Renal pelvis (tissue), 1 donor: ENCODE measurements at regions not wholly inside any gene's neighbourhood (a gene's known extent, or its start where the extent isn't known, plus 50 kb on each side); places are given as distances from the start of the nearest gene placed in this dataset.
"Not testable (repeated sequence)": the region's sequence is repeated elsewhere in the genome, so short reads cannot be mapped to it uniquely, and the experiment has no call there.

Experiments used
- DNase-seq: peaks from one replicate; pipeline ENCODE4 v3.0.0-alpha.2; 2013

DNA sequence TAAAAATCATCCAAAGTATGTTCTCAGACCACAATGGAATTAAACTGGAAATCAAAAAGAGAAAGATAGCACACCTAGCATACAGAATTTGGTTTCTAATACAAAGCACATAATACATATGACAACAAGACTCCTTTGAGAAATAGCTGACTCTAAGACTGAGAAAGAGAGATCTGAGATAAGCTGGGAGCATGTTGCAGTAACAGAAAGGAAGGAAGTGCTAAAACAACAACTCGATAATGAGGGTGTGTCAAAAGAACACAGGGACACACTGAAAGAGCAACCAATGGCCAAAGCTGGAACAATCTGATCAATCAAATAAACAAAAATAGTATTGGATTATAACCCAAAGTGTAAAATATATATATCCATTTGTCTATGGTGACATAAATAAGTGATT, 586.6 kb downstream of the C4orf33 start:
- DNase-seq = no peak

- no peak for DNase-seq
These were observed 612.0 kb downstream of the C4orf33 start for GRCh38 chr4:129707949-129708348.

- no peak for DNase-seq
These were observed 612.8 kb downstream of the C4orf33 start for GRCh38 chr4:129708784-129709183.

DNA sequence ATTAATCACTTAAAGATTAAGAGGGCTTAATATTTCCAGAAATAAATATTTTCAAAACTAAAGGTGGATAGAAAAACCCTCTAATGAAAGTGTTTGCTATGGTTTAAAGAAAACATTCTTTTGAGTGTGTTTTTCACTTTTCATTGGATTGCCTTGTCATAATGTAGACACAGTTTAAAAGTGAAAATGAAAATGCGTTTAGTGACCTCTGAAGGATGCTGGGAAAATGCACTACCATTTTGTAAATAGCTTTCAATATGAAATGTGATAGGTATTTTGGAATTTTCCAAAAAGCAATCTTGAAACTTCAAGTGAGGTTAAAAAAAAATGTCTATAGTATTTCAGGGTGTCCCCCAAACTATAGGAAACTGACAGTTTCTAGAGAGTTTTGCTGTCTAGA, 642.2 kb downstream of the C4orf33 start:
- DNase-seq = no peak

DNA sequence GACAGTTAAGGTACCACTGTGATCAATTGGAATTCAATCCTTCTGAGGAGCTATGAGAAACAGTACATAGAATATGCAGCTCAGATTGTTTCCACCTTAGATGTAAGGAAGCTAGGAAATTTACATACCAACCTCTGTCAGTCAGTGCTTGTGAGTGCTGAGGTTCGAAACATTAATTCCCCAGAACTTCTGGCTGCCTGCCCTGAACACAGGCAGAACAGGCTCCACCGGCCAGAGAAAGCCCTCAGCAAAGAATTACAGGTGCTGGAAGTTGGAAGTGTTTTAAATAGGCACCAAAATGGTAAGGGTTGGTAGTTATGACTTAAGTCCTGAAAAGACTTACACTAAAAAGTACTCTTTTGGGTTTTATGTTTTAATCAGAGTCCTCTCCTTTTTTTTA, 651.8 kb downstream of the C4orf33 start:
- DNase-seq = peak; percentile 21

DNA sequence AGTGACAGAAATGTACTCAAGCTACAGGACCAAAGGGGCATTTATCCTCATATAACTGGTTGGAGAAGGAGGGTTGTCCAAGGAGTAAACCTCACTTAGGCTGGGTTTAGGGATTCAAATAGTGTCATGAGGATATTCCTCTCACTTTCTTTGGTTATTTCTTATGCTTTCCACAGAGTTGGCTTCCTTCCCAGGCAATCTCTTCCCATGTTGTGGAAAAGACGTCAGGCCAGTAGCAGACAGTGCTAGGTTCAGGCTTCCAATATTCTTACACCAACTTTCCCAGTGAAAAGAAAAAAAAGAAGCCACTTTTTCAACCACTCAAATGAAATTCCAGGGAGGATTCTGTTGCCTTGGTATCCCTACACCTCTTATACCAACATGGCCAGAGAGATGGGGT, 653.0 kb downstream of the C4orf33 start:
- no peak for DNase-seq

DNA sequence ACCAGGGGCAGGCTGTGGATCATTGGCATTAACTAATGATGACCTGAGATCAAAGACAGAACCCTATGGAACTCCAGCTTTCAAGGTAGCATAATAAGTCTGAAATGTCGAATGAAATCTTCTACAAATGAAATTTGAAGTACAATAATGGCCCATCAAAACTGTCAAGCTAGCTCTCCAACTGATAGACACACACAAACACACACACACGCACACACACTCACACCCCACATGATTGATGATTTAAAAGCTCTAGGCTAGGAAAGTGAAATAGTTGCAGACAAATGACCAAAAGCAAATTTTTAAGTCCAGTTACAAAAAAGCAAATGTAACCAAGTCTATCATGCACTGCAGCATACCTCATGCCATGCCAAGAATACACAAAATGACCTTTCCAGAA, 655.7 kb downstream of the C4orf33 start:
- DNase-seq = no peak

- no peak for DNase-seq
These were observed 687.6 kb downstream of the C4orf33 start for GRCh38 chr4:129783596-129783995.

- no peak for DNase-seq
These were observed 692.5 kb downstream of the C4orf33 start for GRCh38 chr4:129788486-129788885.

- no peak for DNase-seq
These were observed 708.6 kb downstream of the C4orf33 start for GRCh38 chr4:129804461-129804981.

GRCh38 chr4:129806986-129807385, 711.0 kb downstream of the C4orf33 start:
- no peak for DNase-seq

- DNase-seq = no peak
These were observed 712.3 kb downstream of the C4orf33 start for GRCh38 chr4:129808242-129808641.

GRCh38 chr4:129821073-129821472, 725.1 kb downstream of the C4orf33 start:
- DNase-seq = no peak

- DNase-seq = no peak
These were observed 726.0 kb downstream of the C4orf33 start for GRCh38 chr4:129821963-129822362.

- no peak for DNase-seq
These were observed 726.7 kb downstream of the C4orf33 start for GRCh38 chr4:129822701-129823100.

GRCh38 chr4:129823105-129823504, 727.2 kb downstream of the C4orf33 start:
- no peak for DNase-seq

GRCh38 chr4:129829373-129829772, 733.4 kb downstream of the C4orf33 start:
- no peak for DNase-seq

- no peak for DNase-seq
These were observed 743.7 kb downstream of the C4orf33 start for GRCh38 chr4:129839687-129840086.

DNA sequence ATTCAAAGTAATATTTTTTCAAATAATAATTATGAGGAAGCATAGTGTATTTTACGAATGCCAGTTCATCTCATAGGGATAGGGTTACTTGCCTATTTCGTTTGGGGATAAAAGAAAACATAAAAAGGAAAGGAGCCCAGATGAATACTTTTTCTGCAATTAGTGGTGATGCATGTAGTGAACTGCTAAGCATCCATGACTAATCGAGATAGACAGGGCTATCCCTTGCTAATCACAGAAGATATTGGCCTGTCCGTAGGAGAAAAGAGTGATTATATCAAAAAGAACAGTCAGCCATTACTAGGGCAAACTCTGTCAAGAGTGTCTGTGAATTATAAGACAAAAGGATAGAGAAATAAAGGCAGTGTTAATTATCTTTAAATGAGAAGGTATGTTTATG, 746.1 kb downstream of the C4orf33 start:
- no peak for DNase-seq

DNA sequence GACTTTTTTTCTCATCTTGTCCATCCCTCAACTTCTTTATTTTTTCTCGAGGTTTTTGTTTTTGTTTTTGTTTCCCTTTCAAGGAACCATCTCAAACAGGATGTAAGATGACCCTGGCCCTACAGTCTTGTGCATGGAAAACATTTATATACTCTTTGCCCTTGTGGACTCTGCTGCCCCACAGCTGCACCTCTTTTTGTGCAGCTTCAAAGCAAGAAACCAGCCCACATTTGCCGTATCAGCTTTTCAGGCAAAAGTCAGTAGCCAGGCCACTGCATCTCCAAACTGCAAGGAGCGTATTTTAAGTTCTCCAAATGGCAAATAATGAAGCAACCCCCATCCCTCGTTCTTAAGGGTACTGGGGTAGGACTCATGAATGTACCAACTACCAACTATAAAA, 756.5 kb downstream of the C4orf33 start:
- DNase-seq = no peak

- not testable (repeated sequence) for DNase-seq
These were observed 757.9 kb downstream of the C4orf33 start for GRCh38 chr4:129853685-129854467.

DNA sequence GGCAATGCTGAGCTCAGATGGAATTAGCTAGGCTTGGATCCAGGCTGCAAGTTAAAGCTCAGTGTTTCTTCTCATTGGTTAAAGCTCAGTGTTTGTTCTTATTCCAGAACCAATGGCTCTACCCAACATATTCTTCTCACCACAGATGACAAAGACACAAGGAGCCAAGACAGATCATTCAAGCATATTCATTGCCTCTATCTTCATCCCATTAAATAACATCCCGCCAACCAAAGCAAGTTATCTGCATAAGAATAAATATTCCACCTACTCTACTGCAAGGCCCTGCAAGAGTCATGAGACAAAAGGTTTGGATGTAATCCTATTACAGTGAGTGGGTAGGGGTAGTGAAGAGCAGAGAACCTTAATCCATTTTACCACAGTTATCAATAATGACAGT, 766.5 kb downstream of the C4orf33 start:
- no peak for DNase-seq

DNA sequence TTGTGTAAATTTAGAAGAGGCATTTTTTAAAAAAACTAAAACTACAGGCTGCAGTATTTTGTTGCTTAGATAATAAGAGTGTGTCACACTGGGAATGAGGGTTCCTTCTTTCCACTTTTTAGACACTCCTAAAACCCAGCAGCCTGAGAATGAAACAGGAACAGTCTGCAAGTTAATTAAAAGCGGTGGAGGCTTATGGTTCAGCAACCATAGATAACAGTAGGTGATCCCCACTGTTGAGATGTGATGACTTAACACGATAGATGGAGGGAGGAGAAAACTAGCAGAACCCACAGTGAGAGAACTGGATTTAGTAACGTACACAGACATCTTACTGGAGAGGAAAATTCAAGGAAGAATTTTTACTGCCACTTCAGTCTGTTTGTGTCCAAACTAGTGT, 767.3 kb downstream of the C4orf33 start:
- DNase-seq = no peak

DNA sequence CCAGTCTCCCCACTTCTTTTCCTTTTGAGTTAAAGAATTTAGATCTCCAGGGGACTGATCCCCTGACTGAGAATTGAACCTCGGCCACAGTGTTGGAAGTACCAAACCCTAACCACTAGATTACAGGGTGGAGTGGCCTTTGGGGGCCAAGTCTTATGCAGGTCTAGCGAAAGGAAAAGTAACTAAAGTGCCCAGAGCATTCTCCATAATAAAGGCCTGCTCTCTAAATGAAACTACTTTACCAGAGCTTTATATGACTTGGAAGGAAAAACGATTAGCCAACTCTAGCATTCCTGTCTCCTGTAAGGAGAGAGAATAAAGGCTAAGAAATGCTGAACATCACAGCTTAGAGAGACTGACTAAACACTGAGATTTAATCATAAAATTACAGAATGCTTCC, 788.0 kb downstream of the C4orf33 start:
- DNase-seq = no peak
